DND-41 (cell line): ENCODE measurements at regions not wholly inside any gene's neighbourhood (a gene's known extent, or its start where the extent isn't known, plus 50 kb on each side); places are given as distances from the start of the nearest gene placed in this dataset.

Experiments
- ATAC-seq: fragments of 200-7000 bp; cut with Tn5 transposase; 3 replicates; pipeline ENCODE4 v1.9.1; 2021; ENCODE audit warnings: low read depth; ENCODE audit not compliant: insufficient read depth
- DNase-seq: peaks from one replicate; pipeline ENCODE4 v3.0.0-alpha.2; 2020
- H2AFZ ChIP-seq: 2 replicates; pipeline ENCODE4 v1.6.0; 2012; ENCODE audit warnings: low read depth, low read length
- H3K27ac ChIP-seq: 2 replicates; pipeline ENCODE4 v1.5.1; 2012; ENCODE audit warnings: low read length, inconsistent platforms
- H3K27me3 ChIP-seq: fragments of 200-600 bp; sonication (generic); 2 replicates; pipeline ENCODE4 v1.6.0; 2012; ENCODE audit warnings: low read length, mild to moderate bottlenecking, inconsistent platforms; ENCODE audit not compliant: insufficient read depth, poor library complexity
- H3K36me3 ChIP-seq: 2 replicates; pipeline ENCODE4 v1.5.1; 2012; ENCODE audit warnings: low read length, inconsistent platforms; ENCODE audit not compliant: insufficient read depth
- H3K4me1 ChIP-seq: 2 replicates; pipeline ENCODE4 v1.5.1; 2012; ENCODE audit warnings: mild to moderate bottlenecking, low read length; ENCODE audit not compliant: insufficient read depth
- H3K4me2 ChIP-seq: 2 replicates; pipeline ENCODE4 v1.6.0; 2012; ENCODE audit warnings: mild to moderate bottlenecking, moderate library complexity, low read length, inconsistent platforms; ENCODE audit not compliant: insufficient read depth
- H3K4me3 ChIP-seq, 2 experiments: fragments of 200-600 bp in 1 of 2; shearing (Covaris generic) in 1 of 2; 2 replicates each; pipeline ENCODE4 v1.5.1; 2012 to 2016; ENCODE audit warnings: inconsistent platforms in 2 of 2, low read length in 2 of 2, mild to moderate bottlenecking in 2 of 2, low read depth in 1 of 2, moderate library complexity in 1 of 2
- H3K79me2 ChIP-seq: 2 replicates; pipeline ENCODE4 v1.6.0; 2012; ENCODE audit warnings: low read length, inconsistent platforms; ENCODE audit not compliant: insufficient read depth
- H3K9ac ChIP-seq: 2 replicates; pipeline ENCODE4 v1.6.0; 2012; ENCODE audit warnings: low read depth, mild to moderate bottlenecking, inconsistent platforms, low read length, moderate library complexity
- H3K9me3 ChIP-seq: 2 replicates; pipeline ENCODE4 v1.5.1; 2012; ENCODE audit warnings: low read length, moderate library complexity, mild to moderate bottlenecking, inconsistent platforms; ENCODE audit not compliant: insufficient read depth, severe bottlenecking
- H4K20me1 ChIP-seq: 2 replicates; pipeline ENCODE4 v1.6.0; 2012; ENCODE audit warnings: low read length; ENCODE audit not compliant: insufficient read depth
- CTCF ChIP-seq: IDR thresholded peaks from 2 replicates; pipeline ENCODE4 v1.5.1; 2012; ENCODE audit warnings: borderline replicate concordance, low read length, moderate library complexity, mild to moderate bottlenecking; ENCODE audit not compliant: poor library complexity, severe bottlenecking; ENCODE audit errors: extremely low read depth
- EZH2 ChIP-seq: IDR thresholded peaks from 3 replicates; pipeline ENCODE4 v1.6.1; 2012; ENCODE audit warnings: borderline replicate concordance, low read depth, mild to moderate bottlenecking, moderate library complexity, low read length, inconsistent platforms; ENCODE audit not compliant: severe bottlenecking

DNA sequence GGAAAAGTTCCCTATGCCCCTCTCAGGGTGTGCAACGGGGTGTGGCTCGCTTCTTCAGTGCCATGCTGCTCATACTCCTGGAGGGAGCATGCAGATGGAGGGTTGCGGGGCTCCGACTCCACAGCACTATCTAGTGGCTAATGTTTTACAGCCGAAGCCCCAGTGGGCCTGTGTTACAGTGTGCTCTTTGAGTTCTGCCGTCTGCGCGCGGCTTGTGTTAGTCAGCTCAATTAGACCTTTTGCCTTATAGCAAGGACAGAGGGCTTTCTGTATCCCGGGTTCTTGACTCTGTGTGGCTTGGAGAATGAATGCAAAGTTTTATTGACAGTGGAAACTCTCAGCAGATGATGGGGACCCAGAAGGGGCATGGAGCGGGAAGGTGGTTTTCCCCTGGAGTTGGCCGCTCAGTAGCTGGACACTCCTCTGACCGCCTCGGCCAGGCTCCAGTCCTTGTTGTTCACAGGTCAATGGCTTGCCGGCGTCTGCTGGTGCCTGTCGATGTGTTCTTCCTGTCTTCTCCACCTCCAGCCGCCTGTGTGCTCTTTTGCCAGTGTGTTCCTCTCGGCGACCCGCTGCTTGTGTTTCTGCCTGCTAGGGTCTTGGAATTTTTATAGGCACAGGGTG, 383.4 kb downstream of the LMO7 start:
- H3K27ac ChIP-seq: no peak overlapping the region
- H3K79me2 ChIP-seq: no peaks in the 10 kb centered on the region
- H3K4me2 ChIP-seq: no peak overlapping the region
- no peak for TF ChIP-seq EZH2
- peak; percentile 31 for TF ChIP-seq CTCF
- no peak overlapping the region for H3K9ac ChIP-seq
- H4K20me1 ChIP-seq: no peaks in the 10 kb centered on the region
- no peaks in the 10 kb centered on the region for H3K4me1 ChIP-seq
- no peaks in the 10 kb centered on the region for H3K27me3 ChIP-seq
- no peak overlapping the region for H3K4me3 ChIP-seq
- H2AFZ ChIP-seq: no peak overlapping the region
- H3K36me3 ChIP-seq: no peaks in the 10 kb centered on the region
- DNase-seq (no peak), ATAC-seq (no peak)
- no peaks in the 10 kb centered on the region for H3K9me3 ChIP-seq

GRCh38 chr13:76017861-76018556, 381.9 kb downstream of the LMO7 start:
- Histone ChIP-seq H3K9ac (no peak overlapping the region), H3K4me1 (no peaks in the 10 kb centered on the region), H4K20me1 (no peaks in the 10 kb centered on the region), H3K27me3 (no peaks in the 10 kb centered on the region), H2AFZ (no peak overlapping the region), H3K36me3 (no peaks in the 10 kb centered on the region), H3K79me2 (no peaks in the 10 kb centered on the region), H3K27ac (no peak overlapping the region), H3K9me3 (no peaks in the 10 kb centered on the region), H3K4me2 (no peak overlapping the region), H3K4me3 (no peak overlapping the region)
- DNase-seq (no peak), ATAC-seq (no peak)
- no peak for TF ChIP-seq EZH2
- no peak for TF ChIP-seq CTCF

DNA sequence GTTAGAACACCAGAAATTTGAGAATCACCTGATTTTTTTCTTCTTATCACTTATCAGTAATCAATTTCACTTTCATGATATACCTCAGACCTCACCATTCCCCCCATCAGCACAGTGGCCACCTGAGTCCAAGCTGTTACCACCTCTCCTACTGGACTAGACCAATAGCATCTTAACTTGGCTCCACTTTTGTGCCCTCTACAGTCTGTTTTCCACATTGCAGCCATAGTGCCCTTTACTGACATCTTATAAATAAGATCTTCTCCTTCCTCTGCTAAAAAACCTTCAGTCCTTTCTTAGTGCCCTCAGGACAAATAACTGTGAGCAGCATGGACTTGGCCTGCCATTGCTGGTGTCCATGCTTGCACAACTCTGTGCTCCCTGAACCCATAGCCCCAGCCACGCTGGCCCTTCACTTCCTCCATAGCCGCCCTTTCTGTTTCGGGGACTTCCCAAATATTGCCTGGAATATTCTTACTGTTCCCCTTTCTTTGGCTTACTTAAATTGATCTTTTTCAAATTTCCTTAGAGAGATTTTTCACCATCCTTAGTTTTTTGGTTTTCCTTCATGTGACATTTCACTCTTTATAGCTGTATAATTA, 380.8 kb downstream of the LMO7 start:
- Histone ChIP-seq H4K20me1 (no peaks in the 10 kb centered on the region), H3K27ac (no peak overlapping the region), H3K4me1 (no peaks in the 10 kb centered on the region), H3K27me3 (peaks cover under 1% of the 10 kb centered on the region), H3K4me3 (no peak overlapping the region), H3K9me3 (no peaks in the 10 kb centered on the region), H3K9ac (no peak overlapping the region), H3K4me2 (no peak overlapping the region), H3K36me3 (no peaks in the 10 kb centered on the region), H2AFZ (no peak overlapping the region), H3K79me2 (no peaks in the 10 kb centered on the region)
- DNase-seq (peak; percentile 10), ATAC-seq (peak; percentile 53; the same call in 2 of the 3 replicates)
- TF ChIP-seq EZH2 (no peak), CTCF (peak; percentile 63)
